ENCODE measurements at regions not wholly inside any gene's neighbourhood (a gene's known extent, or its start where the extent isn't known, plus 50 kb on each side); places are given as distances from the start of the nearest gene placed in this dataset.

DNA sequence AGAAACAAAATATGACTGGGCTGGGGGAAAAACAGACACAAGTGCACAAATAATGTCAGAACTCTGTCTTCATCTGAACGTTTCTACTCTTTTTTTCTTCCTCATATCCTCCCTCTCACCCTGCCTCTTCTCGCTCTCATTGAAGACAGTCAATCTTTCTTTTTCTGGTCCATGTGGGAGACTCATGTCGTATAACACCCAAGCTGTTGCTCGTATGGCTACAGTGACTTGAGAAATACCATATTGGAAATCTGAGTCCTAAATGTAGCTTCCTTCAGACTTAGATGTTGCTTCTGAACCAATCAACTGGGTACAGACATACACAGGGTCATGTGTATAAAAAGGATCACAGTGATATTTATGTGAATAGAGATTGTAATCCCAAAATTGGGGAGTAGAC, 579.8 kb upstream of the CELF2 start:
- no peak for DNase-seq (ENCODE audit: low read depth)

DNA sequence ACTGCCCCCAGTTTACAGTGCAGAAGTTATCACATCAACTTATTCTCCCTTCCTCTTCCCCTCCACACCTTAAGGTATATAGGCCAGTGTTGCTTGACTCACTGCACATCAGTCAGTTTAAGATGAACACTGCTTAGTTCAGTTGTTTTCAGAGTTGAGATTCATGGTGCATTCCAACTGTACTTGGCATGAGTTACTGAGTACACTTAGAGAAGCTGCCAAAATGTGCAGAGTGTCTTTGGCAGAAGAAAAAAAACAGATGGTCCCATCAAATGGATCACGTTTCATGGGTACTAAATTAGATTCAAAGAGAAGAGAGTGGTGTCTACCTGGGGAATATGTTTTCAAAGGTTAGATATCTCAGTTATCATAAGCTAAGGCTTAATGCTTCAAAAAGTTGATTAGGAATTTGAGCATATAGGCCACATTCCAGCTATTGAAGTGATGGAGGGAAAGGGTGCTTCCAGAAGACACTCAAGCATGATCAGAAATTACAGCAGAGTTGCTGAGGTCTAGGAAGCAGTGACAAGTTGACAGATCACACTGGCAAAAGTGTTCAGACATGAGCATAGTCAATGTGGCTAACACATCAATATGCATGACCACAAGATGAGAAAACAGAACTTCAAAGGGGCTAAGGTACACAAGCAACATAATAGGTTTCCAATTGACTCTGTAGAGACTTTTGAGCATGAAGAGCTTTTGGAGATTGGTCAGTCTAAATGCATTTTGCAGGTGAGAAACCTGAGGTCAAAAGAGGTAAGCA, 579.2 kb upstream of the CELF2 start:
- DNase-seq (ENCODE audit: low read depth), result no peak

DNA sequence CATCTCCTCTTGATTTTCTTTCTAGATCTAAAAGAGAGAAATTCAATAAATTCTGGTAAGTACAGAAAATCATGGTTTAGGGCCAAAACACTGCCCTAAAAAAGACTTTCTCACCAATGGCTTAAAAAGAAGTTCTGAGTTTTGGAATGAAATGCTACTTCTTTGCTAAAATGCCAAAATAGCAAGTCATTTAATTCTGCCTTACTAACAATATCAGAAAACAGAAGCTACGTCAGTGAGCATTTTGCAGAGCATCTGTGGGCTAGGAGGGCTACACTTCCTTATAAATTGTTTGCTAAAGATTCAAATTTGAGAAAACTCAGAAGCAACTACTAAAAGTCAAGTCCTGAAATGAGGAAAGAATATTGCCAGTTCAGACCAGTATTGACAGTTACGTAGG, 560.8 kb upstream of the CELF2 start:
- no peak for DNase-seq (ENCODE audit: low read depth)

DNA sequence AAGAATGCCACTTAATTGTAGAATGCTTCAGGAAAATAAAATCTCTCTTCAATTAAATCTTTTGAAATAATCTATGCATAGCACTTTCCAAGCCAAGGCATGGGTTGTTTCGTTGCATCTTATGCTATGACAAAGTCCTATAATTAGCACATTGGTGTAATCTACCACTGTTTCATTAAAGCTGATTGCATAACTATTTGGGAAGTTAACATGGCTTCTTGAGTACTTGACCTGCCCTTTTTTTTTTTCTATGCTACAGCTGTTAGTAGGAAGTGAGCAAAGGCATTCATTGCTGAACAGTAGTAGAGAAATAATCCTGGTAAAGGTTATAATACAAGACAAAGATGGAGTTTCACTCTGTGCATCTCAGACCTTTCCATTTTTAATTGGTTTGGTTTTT, 557.2 kb upstream of the CELF2 start:
- DNase-seq (ENCODE audit: low read depth), result no peak

DNA sequence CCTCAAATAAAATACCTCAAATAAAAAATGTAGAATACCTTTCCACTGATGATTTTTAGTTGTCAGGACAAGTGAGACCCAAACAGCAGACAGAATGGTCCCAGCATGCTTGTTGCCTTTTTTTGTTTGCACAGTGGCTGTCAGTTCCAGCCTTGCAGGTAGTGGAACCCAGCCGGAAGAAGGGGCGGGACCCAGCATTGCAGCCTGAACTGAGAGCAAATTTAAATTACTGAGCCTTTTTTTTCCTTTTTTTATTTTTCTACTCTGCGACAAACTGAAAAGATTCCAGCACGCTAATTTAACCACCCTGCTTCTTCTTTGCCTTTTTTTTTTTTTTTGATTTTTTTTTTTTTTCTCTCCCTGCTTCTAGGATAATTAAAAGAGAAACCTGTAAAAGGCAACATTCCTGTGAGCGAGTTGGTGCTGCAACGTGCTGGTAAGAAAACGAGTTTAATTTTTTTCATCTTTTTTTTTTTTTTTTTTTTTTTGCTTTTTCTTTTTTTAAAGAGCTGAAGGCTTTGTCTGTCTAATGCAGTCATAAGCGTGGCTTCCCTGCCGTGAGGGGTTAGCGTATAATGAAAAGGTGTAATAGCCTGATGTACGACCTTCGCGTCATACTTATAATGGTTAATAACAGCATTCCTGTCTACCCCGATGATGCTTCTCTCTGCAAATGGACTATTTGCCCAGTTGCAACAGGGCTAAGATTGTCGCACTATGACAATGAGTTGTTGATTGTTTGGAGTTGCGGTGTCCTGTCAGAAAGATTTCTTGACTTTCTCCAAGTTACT, 555.3 kb upstream of the CELF2 start:
- no peak for DNase-seq (ENCODE audit: low read depth)

DNA sequence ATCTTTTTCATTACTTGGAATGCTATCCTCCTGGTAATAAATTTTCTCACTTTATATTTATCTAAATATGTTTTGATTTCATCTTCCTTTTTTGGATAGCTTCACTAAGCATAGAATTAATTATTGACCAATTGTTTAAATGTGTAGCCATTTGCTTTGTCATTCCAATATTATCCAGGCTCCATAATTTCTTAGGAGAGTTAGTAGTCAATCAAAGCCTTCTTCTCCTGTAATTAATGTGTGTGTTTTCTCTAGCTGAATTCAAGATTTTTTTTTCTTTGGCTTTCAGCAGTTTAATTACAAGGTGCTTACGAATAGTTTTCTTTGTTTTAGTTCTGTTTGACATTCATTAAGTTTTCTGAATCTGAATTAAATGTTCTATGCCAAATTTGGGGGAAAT, 545.9 kb upstream of the CELF2 start:
- no peak for DNase-seq (ENCODE audit: low read depth)

DNA sequence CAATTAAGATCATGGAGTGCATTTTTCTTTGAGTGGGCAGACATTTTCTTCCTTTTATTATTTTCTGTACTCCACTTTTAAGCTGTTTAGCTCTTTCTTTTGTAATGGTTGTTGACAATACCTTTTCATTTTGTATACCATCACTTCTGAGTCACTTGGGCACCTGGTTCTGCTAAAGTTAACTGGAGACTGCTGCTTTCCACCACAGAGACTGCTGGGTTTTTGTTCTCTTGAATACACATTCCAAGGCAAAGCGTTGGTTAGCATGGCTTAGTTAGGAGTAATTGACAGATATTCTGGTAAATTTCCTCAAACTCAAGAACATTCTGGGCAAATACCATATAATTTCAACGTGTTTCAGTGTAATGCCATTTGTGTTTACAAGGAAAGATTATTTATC, 541.9 kb upstream of the CELF2 start:
- no peak for DNase-seq (ENCODE audit: low read depth)

DNA sequence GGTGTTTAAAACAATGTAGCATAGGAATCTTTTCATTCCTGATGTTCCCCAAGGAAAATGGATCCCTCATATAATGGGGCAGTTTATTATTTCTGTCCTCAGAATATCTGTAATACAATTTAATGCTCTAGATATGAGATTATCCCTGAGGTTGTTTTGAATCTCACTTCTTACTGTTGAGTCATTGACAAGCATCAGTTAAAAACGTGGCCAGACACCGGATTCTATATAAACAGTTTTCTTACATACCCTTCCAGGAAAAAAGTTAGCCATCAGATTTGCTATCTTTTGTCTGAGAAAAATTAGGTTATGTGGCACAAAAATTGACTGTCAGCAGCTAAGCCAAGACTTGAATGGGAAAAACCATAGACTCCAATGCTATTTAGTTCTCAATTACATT, 539.8 kb upstream of the CELF2 start:
- no peak for DNase-seq (ENCODE audit: low read depth)

DNA sequence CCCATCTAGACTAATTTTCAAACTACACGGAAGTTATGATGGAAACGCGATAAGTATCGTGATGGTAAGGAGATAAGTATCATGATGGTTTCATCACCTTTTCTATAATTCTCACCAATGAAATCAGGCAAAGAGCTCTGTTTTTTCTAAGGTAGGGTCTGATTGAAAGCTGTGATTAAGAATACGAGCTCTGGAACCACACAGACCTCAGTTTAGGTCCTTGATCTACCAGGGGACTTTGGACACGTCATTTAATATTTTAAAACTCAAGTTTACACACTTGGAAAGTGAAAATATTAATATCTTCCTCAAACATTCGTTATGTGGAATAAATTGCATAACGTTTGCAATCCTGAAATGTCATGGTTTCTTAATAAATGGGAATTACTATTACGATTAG, 538.2 kb upstream of the CELF2 start:
- DNase-seq (ENCODE audit: low read depth), result no peak

DNA sequence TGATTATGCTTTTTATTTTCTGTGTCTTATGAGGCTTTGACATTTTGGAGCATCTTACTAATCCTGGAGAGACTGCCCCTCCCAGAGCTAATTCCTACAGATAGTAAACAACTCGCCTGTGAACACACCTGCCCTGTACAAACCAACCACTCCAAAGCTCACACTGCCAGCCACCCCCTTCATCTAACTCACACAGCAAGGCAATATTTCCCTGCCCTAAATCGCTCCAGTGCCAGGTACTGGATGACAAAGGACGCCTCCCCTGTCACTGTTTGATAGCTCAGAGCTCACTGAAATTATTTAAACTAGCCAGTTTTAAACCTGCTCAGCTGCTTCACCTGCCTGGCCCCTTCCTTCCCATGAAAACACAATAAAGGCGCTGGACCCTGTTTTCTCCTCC, 535.1 kb upstream of the CELF2 start:
- no peak for DNase-seq (ENCODE audit: low read depth)

DNA sequence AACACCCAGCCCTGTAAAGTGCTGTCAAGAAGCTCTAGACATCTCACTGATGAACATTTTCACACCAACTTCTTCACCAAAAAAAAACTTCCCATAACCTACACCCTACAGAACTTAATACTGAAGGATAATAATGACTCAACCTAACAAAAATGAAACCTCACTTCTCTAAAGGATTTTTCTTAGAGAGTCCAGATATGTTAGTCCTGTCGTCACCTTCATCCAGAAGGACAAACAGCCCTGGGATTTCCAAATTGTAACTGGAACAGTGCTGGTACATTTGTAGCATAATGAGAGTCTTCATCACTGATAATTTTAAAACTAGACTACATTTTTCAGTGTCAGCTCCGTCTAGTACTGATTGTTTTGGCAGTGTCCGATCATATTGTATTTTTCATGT, 528.6 kb upstream of the CELF2 start:
- no peak for DNase-seq (ENCODE audit: low read depth)

DNA sequence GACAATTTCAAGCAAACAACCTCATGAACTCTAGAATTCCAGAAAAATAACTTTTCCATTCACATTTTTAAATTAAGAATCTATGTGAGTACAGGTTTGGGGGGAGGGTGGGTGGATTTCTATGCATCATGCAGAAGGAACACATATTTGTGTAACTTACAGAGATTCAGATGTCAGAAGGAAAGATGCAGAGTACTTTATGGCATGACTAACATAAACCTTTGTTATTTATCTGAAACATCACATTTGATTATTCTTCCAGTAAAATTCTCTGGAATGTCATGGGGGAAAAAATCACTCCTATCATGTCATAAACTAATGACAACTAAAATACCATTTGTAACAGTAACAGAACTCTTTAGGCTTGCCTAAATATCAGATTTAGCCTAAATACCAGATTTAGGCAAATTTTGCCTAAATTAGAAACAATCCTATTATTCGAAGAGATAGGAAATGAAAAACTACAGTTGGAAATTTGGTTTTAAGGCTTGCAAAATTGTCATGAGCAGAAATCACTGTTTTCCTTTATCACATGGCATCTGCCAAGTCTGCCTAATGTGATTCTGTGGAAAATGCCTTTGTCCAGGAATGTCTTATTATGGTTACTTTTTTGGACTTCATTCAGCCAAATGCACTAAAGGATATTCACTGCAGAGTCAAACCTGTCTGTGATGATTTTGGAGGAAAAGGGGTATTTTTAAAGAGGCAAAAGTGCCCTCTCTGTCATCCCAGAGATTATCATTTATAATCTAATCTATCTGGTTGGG, 527.7 kb upstream of the CELF2 start:
- DNase-seq (ENCODE audit: low read depth), result no peak

DNA sequence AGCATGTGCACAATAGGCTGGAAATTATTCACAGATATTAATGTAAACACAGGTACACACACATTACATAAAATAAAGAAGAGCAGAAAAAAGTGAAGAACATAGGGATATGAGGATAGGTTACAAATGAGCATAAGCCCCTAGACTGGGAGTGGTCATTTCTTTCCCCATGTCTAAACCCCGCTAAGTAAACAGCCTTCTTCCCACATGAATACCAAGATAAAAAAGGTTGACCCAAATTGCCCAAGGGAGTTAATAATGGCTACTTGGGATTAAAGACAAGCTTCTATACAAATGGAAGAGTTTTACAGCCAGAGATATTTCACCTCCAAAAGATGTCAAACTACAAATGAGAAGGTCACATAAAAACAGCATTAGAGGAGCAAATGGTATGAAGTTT, 527.1 kb upstream of the CELF2 start:
- no peak for DNase-seq (ENCODE audit: low read depth)

DNA sequence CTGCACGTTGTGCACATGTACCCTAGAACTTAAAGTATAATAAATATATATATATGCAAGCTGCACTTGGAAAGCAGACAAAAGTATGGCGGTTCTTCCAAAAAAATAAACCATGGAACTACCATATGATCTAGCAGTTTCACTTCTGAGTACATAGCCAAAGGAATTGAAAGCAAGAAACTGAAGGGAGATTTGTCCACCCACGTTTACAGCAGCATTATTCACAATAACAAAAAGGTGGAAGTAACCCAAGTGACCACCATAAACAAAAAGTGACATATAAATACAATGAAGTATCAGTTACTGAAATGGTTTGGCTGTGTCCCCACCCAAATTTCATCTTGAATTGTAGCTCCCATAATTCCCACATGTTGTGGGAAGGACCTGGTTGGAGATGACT, 525.3 kb upstream of the CELF2 start:
- DNase-seq (ENCODE audit: low read depth), result no peak

DNA sequence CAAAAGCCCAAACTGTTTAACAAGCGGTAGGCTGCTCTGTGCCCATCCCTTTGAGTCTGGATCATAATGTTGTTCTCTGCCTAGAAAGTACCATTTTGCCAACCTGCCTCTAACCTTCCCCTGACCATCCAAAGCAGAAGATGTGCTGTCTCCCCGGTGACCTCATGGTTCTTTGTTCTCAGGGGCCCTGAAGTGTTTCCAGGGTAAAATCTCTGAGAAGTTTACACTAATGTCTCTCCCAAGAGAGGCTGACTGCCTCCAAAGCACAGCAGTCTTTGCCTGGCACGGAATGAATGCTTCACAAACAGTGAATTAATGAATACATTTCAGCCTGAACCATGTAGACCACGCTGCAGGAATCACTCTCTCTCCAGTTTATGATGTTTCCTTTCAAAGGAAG, 523.8 kb upstream of the CELF2 start:
- no peak for DNase-seq (ENCODE audit: low read depth)

DNA sequence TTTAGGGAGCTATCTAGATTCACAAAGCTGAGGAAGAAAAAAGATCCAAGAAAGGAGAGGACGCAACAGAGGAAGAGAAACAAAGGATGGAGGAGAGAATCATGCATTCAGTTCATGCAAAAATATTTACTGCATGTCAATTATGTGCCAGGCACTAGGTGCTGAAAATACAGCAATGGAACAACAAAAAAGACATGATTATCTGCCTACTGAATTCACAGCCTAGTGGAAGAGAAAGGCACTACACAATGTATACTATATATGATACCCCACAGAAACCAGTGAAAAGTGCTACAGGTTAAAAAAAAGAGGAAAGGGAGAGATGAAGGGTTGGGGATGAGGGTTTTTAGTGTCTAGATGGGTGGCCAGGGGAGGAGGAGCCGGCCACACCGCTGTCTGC, 520.4 kb upstream of the CELF2 start:
- no peak for DNase-seq (ENCODE audit: low read depth)

DNA sequence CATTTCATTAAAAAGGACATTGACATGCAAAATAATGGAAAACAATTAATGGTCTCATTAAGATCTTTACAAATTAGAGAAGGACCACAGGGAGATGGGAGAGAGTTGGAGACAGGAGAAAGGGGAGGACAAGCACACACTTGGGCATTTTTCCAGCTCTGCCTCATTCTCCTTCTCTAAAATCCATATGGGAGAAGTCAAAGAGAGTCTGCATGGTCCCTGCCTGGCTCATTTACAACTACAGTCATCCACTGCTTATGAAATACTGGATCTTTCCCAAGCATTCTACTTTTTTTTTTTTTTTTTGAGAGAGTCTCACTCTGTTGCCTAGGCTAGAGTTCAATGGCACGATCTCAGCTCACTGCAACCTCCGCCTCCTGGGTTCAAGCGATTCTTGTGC, 518.9 kb upstream of the CELF2 start:
- no peak for DNase-seq (ENCODE audit: low read depth)

DNA sequence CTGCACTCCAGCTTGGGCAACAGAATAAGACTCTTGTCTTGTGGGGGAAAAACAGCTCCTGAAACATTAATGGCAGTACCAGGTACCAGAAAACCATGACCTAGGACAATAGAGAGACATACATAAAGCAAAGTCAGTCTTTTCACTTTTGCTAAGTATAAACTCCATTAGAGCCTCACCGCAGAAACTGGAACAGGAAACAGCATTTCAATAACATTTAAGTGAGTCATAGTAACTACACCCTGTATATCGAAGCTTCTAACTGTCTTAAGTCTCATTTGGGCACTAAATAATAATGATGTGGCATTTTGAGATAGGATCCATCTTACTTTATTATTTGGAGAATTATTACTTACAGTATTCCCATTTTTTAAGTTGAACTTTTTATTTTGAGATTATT, 517.8 kb upstream of the CELF2 start:
- DNase-seq (ENCODE audit: low read depth), result no peak

DNA sequence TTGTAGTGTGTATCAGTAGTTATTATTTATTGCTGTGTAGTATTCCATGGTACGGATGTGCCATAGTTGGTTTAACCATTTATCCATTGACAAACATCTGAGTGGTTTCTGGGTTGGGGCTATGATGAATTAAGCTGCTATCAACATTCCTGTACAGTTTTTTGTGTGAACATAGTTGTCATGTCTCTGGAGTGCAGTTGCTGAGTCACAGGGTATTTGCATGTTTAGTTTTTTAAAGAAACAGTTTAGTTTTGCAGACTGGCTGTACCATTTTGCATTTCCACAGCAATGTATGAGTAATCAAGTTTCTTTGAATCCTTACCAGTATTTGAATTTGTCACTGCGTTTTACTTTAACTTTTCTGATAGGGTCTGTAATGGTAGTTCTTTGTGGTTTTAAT, 516.7 kb upstream of the CELF2 start:
- DNase-seq (ENCODE audit: low read depth), result no peak

DNA sequence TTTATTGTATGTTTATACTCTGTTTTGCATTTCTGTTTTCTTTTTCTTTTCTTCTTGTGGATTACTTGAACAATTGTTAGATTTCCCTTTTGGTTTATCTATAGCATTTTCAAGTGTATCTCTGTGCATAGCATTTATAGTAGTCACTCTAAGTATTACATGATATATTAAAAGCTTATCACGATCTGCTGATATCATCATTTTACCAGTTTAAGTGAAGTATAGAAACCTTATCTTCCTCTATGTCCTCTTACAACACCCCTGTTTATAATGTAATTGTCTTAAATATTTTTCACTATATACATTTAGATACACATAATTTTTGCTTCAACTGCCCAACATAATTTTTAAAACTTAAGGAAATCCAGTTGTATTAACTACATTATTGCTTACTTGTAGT, 513.9 kb upstream of the CELF2 start:
- no peak for DNase-seq (ENCODE audit: low read depth)

DNA sequence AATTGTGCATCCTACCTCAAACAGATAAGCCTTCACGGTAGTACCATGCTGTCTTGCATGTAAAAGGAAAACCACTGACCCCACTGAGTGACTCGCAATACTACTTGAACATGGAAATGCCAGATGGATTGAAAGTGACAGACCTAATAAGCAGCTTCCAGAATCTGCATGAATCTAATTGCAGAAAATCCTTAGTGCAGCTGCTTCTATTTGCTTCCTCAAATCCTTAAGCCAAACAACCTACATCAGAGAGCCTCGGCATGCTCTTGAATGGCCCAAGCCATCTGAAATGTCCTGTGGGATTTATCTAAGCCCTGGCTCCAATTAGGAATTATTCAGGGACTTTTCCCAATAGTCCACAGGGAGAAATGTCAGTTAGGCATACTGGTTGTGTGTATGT, 509.5 kb upstream of the CELF2 start:
- DNase-seq (ENCODE audit: low read depth), result no peak

DNA sequence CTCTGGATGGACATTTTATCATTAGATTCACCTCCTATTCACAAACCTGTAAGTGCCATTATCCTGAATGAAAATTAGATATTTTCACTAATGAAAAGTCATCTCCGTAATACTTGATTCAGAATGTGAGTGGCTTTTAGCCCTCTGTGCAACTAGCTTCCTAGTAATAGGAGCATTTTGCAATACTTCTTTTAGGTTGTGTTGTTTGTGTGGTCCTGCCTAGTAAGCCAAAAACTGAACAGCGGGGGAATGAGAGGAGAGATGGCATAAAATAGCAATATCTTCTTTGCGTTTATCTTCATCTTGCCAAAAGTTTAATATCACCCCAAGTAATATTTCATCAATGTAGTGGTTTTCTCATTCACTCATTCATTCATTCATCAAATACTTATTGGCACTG, 507.5 kb upstream of the CELF2 start:
- no peak for DNase-seq (ENCODE audit: low read depth)

DNA sequence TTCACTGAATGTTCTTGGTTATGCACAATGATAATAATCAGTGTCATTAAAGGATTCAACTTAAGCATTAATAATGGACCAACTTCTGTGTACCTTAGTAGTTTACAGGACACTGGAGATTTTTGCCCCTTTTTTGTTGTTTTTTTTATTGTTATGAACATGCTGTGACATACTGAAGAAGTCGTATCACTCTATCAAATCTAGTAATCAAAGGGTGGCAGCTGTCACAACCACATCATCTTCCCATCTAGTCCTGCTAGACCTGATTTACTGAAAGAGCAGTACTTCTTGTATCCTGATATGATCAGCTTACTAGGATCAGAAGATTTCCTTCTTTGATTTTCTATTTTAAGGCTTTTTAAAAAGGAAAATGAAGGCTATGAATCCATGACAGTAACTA, 504.6 kb upstream of the CELF2 start:
- DNase-seq (ENCODE audit: low read depth), result no peak

Measured in Daoy (cell line).